Thyroid gland (tissue), 4 donors: ENCODE measurements at regions not wholly inside any gene's neighbourhood (a gene's known extent, or its start where the extent isn't known, plus 50 kb on each side); places are given as distances from the start of the nearest gene placed in this dataset.
"Not testable (repeated sequence)": the region's sequence is repeated elsewhere in the genome, so short reads cannot be mapped to it uniquely, and the experiment has no call there.

Experiments
- CTCF ChIP-seq, 6 experiments: fragments of 200-600 bp in 3 of 6; fragments of 450-650 bp in 3 of 6; sonication (generic) in 3 of 6; IDR thresholded peaks; one replicate each; pipeline ENCODE4 v1.5.1; 2016 to 2019; ENCODE audit warnings: antibody characterized with exemption in 6 of 6, mild to moderate bottlenecking in 2 of 6, inconsistent platforms in 1 of 6, moderate library complexity in 1 of 6
- POLR2A ChIP-seq, 2 donors: fragments of 450-650 bp; IDR thresholded peaks; one replicate each; pipeline ENCODE4 v1.6.1; 2017; ENCODE audit warnings: antibody characterized with exemption in 2 of 2, mild to moderate bottlenecking in 2 of 2, moderate library complexity in 1 of 2

GRCh38 chr7:79750941-79751340 lies 297.5 kb upstream of the MAGI2 start:
- TF ChIP-seq CTCF, POLR2A (IDR thresholded peaks at IDR 0.05): not testable (repeated sequence)
